Activated CD8-positive, alpha-beta T cell treated with anti-CD3 and anti-CD28 coated beads for 36 hours (primary cell): ENCODE measurements at regions not wholly inside any gene's neighbourhood (a gene's known extent, or its start where the extent isn't known, plus 50 kb on each side); places are given as distances from the start of the nearest gene placed in this dataset.

ENCODE experiments used
- ATAC-seq: fragments of 200-7000 bp; cut with Tn5 transposase; one replicate; pipeline ENCODE4 v1.10.0; 2021; ENCODE audit warnings: mild to moderate bottlenecking, moderate library complexity
- CTCF ChIA-PET: fragments of 350-600 bp; sonication (Branson Sonifier 250); formaldehyde crosslinking; loops from one replicate; lab custom pipeline; 2021; ENCODE audit warnings: antibody characterized with exemption; lab: Charles Lee
- POLR2A ChIA-PET: fragments of 350-600 bp; sonication (Branson Sonifier 250); formaldehyde crosslinking; loops from one replicate; lab custom pipeline; 2021; ENCODE audit warnings: antibody characterized with exemption; lab: Charles Lee
- DNase-seq: peaks from one replicate; pipeline ENCODE4 v3.0.0-alpha.2; 2020
- H3K27ac Mint-ChIP-seq: one replicate; pipeline ENCODE4 v1.8.0; 2021; ENCODE audit warnings: mild to moderate bottlenecking, mixed read lengths
- H3K27me3 Mint-ChIP-seq: one replicate; pipeline ENCODE4 v1.8.0; 2021; ENCODE audit warnings: mixed read lengths
- H3K36me3 Mint-ChIP-seq: one replicate; pipeline ENCODE4 v1.8.0; 2021; ENCODE audit warnings: low read depth, mixed read lengths
- H3K4me1 Mint-ChIP-seq: one replicate; pipeline ENCODE4 v1.8.0; 2021; ENCODE audit warnings: low read depth, mixed read lengths
- H3K4me3 Mint-ChIP-seq: one replicate; pipeline ENCODE4 v1.8.0; 2021; ENCODE audit warnings: mild to moderate bottlenecking, moderate library complexity, mixed read lengths
- H3K9me3 Mint-ChIP-seq: one replicate; pipeline ENCODE4 v1.8.0; 2021; ENCODE audit warnings: mixed read lengths
- CTCF ChIP-seq: fragments of 200-600 bp; IDR thresholded peaks from one replicate; pipeline ENCODE4 v1.8.0; 2022; ENCODE audit warnings: antibody characterized with exemption, mild to moderate bottlenecking
- intact Hi-C: fragments of 100-400 bp; cut with micrococcal nuclease; formaldehyde crosslinking; loops from one replicate; pipeline ENCODE4 v1.10.0; 2022

DNA sequence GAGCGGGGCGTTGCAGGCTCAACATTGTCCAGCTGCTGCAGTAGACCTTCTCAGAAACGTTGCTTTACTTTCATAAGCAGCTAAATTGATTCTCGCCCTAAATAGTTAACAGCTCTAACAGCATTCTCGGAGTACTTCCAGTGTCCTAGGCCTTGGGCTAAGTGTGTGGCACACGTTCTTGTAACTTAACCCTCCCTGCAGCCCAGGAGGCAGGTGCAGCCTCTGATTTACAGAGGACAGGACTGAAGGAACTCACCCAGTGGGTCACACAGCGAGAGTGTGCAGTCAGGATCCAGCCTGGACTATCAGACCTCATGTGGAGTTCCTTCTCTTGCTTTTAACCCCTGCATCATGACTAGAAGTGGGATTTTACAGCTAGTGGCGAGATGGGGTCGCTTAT is 312.8 kb upstream of the C2CD4B start:
- no peaks in the 10 kb centered on the region for H3K36me3 Mint-ChIP-seq
- TF ChIP-seq CTCF, result no peak
- DNase-seq, result no peak
- intact Hi-C loops, result no loop called here
- H3K27ac Mint-ChIP-seq, result no peak overlapping the region
- H3K4me3 Mint-ChIP-seq, result no peak overlapping the region
- peaks cover 3% of the 10 kb centered on the region for H3K4me1 Mint-ChIP-seq
- H3K9me3 Mint-ChIP-seq, result no peaks in the 10 kb centered on the region
- H3K27me3 Mint-ChIP-seq, result no peaks in the 10 kb centered on the region
- ChIA-PET POLR2A (no interaction called here), CTCF (no interaction called here)
- no peak for ATAC-seq

DNA sequence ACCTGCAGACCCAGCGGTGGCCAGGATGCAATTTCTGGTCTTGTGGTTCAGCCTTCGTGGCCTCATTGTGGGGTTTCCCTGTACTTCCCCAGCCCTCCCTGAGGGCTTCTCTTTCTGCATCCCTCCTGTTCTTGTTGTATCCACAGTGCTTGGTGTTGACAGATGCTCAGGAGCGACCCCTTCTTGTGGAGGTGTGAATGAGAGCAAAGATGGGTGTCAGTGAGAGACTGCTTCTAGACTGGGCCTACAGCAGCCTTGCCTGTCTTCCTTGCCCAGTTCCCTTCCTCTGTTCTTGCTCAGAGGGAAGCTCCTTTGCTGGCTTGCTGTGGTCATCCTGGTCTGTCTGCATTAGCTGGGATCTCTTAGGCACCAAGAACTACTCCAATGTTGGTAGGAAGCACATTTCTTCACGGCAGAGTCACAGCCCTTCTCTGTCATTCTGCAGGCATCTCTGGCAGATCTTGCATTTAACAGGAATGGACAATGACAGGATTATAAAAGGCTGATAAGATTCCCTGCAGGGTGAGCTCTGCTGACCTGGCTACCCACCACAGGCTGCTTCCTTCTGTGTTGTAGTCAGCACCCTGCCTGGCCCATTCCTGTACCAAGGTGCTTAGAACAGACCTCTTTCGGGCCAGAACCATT is 317.8 kb upstream of the C2CD4B start:
- ChIA-PET CTCF (no interaction called here), POLR2A (no interaction called here)
- no peak for TF ChIP-seq CTCF
- no peak overlapping the region for H3K27ac Mint-ChIP-seq
- DNase-seq (peak; percentile 61), ATAC-seq (peak; percentile 80)
- intact Hi-C loops, result no loop called here
- H3K36me3 Mint-ChIP-seq, result no peaks in the 10 kb centered on the region
- H3K4me3 Mint-ChIP-seq, result no peak overlapping the region
- no peaks in the 10 kb centered on the region for H3K9me3 Mint-ChIP-seq
- peaks cover 2% of the 10 kb centered on the region for H3K27me3 Mint-ChIP-seq
- H3K4me1 Mint-ChIP-seq, result peaks cover 3% of the 10 kb centered on the region

DNA sequence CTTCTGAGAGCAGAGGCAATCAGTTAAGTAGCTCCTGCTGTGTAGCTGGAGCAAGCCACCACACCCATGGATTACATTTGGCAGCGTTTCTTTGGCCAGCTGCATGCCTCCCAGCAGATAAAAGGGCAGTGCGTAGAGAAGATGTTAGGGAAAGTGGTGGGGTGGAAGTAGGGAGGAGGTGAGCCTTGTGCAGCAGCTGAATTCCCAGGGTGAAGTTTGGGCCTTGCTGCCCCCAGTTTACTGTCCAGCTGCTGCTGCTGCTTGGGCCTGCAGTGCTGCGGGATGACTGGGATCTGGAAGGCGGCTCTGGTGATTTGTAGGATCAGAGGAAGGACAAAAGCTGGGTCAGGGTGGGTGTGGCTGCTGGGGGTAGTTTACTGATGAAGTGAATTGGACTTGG is 318.7 kb upstream of the C2CD4B start:
- TF ChIP-seq CTCF, result no peak
- intact Hi-C loops, result no loop called here
- Mint-ChIP-seq H3K27ac (no peak overlapping the region), H3K4me1 (peaks cover 3% of the 10 kb centered on the region), H3K27me3 (peaks cover 2% of the 10 kb centered on the region), H3K9me3 (no peaks in the 10 kb centered on the region), H3K36me3 (no peaks in the 10 kb centered on the region), H3K4me3 (no peak overlapping the region)
- POLR2A ChIA-PET, result no interaction called here
- ATAC-seq (no peak), DNase-seq (no peak)
- CTCF ChIA-PET, result no interaction called here

- TF ChIP-seq CTCF, result no peak
- ChIA-PET POLR2A (no interaction called here), CTCF (no interaction called here)
- Mint-ChIP-seq H3K36me3 (no peaks in the 10 kb centered on the region), H3K9me3 (no peaks in the 10 kb centered on the region), H3K27ac (no peak overlapping the region), H3K4me3 (no peak overlapping the region), H3K27me3 (peaks cover 2% of the 10 kb centered on the region), H3K4me1 (peaks cover 3% of the 10 kb centered on the region)
- DNase-seq, result no peak
- intact Hi-C loops, result no loop called here
- no peak for ATAC-seq
Observed at GRCh38 chr15:62485170-62485720, 320.2 kb upstream of the C2CD4B start.

- Mint-ChIP-seq H3K36me3 (no peaks in the 10 kb centered on the region), H3K27ac (no peak overlapping the region), H3K27me3 (peaks cover 2% of the 10 kb centered on the region), H3K9me3 (no peaks in the 10 kb centered on the region), H3K4me1 (peaks cover 3% of the 10 kb centered on the region), H3K4me3 (no peak overlapping the region)
- CTCF ChIA-PET, result no interaction called here
- DNase-seq (no peak), ATAC-seq (no peak)
- intact Hi-C loops, result no loop called here
- POLR2A ChIA-PET, result no interaction called here
- no peak for TF ChIP-seq CTCF
Observed at GRCh38 chr15:62486041-62486440, 321.0 kb upstream of the C2CD4B start.
